Glutamatergic neuron (in vitro differentiated cells): ENCODE measurements at regions not wholly inside any gene's neighbourhood (a gene's known extent, or its start where the extent isn't known, plus 50 kb on each side); places are given as distances from the start of the nearest gene placed in this dataset.

Experiments used
- DNase-seq: peaks from one replicate; pipeline ENCODE4 v3.0.0; 2022
- H3K27ac Mint-ChIP-seq: one replicate; pipeline ENCODE4 v1.8.0; 2020; ENCODE audit warnings: mild to moderate bottlenecking, mixed read lengths, inconsistent platforms; ENCODE audit not compliant: unreplicated experiment
- H3K27me3 Mint-ChIP-seq: one replicate; pipeline ENCODE4 v1.8.0; 2020; ENCODE audit warnings: mild to moderate bottlenecking, moderate library complexity, mixed read lengths, inconsistent platforms; ENCODE audit not compliant: unreplicated experiment
- H3K36me3 Mint-ChIP-seq: one replicate; pipeline ENCODE4 v1.8.0; 2020; ENCODE audit warnings: mild to moderate bottlenecking, mixed read lengths, inconsistent platforms; ENCODE audit not compliant: unreplicated experiment
- H3K4me1 Mint-ChIP-seq: one replicate; pipeline ENCODE4 v1.8.0; 2020; ENCODE audit warnings: mild to moderate bottlenecking, low read depth, mixed read lengths, inconsistent platforms; ENCODE audit not compliant: unreplicated experiment
- H3K4me3 Mint-ChIP-seq: one replicate; pipeline ENCODE4 v1.8.0; 2020; ENCODE audit warnings: mild to moderate bottlenecking, mixed read lengths, inconsistent platforms; ENCODE audit not compliant: unreplicated experiment
- H3K9me3 Mint-ChIP-seq: one replicate; pipeline ENCODE4 v1.8.0; 2020; ENCODE audit warnings: mild to moderate bottlenecking, moderate library complexity, mixed read lengths, inconsistent platforms; ENCODE audit not compliant: unreplicated experiment
- CTCF ChIP-seq: fragments of 200-600 bp; sonication (generic); IDR thresholded peaks from one replicate; pipeline ENCODE4 v1.5.0; 2021; ENCODE audit not compliant: partially characterized antibody, unreplicated experiment

GRCh38 chr1:242634732-242635131, 110.2 kb upstream of the PLD5 start:
- peaks cover 2% of the 10 kb centered on the region for H3K9me3 Mint-ChIP-seq
- H3K4me1 Mint-ChIP-seq, result peaks cover 3% of the 10 kb centered on the region
- no peak overlapping the region for H3K4me3 Mint-ChIP-seq
- DNase-seq, result no peak
- TF ChIP-seq CTCF, result no peak
- no peaks in the 10 kb centered on the region for H3K27me3 Mint-ChIP-seq
- no peak overlapping the region for H3K27ac Mint-ChIP-seq
- no peaks in the 10 kb centered on the region for H3K36me3 Mint-ChIP-seq

GRCh38 chr1:242629396-242629795, 104.9 kb upstream of the PLD5 start:
- Mint-ChIP-seq H3K4me3 (no peak overlapping the region), H3K4me1 (peaks cover 3% of the 10 kb centered on the region), H3K9me3 (peaks cover 2% of the 10 kb centered on the region), H3K27me3 (no peaks in the 10 kb centered on the region), H3K36me3 (no peaks in the 10 kb centered on the region), H3K27ac (no peak overlapping the region)
- DNase-seq, result no peak
- TF ChIP-seq CTCF, result no peak

- peaks cover 1% of the 10 kb centered on the region for H3K9me3 Mint-ChIP-seq
- no peak for TF ChIP-seq CTCF
- no peaks in the 10 kb centered on the region for H3K4me1 Mint-ChIP-seq
- H3K4me3 Mint-ChIP-seq, result no peak overlapping the region
- no peaks in the 10 kb centered on the region for H3K27me3 Mint-ChIP-seq
- no peak for DNase-seq
- no peak overlapping the region for H3K27ac Mint-ChIP-seq
- H3K36me3 Mint-ChIP-seq, result no peaks in the 10 kb centered on the region
Measured at GRCh38 chr1:242623756-242624155, 99.3 kb upstream of the PLD5 start.

GRCh38 chr1:242623119-242623518, 98.6 kb upstream of the PLD5 start:
- Mint-ChIP-seq H3K4me3 (no peak overlapping the region), H3K27ac (no peak overlapping the region), H3K36me3 (no peaks in the 10 kb centered on the region), H3K27me3 (no peaks in the 10 kb centered on the region), H3K4me1 (no peaks in the 10 kb centered on the region), H3K9me3 (peaks cover 1% of the 10 kb centered on the region)
- TF ChIP-seq CTCF, result no peak
- no peak for DNase-seq

GRCh38 chr1:242613266-242613815, 88.8 kb upstream of the PLD5 start:
- no peak overlapping the region for H3K4me3 Mint-ChIP-seq
- no peak for TF ChIP-seq CTCF

More at GRCh38 chr1:242613266-242613815, 88.8 kb upstream of the PLD5 start:
- peaks cover 2% of the 10 kb centered on the region for H3K9me3 Mint-ChIP-seq
- H3K27me3 Mint-ChIP-seq, result no peaks in the 10 kb centered on the region
- no peak for DNase-seq
- H3K4me1 Mint-ChIP-seq, result no peaks in the 10 kb centered on the region
- H3K27ac Mint-ChIP-seq, result no peak overlapping the region
- no peaks in the 10 kb centered on the region for H3K36me3 Mint-ChIP-seq
